Activated CD8-positive, alpha-beta memory T cell treated with anti-CD3 and anti-CD28 coated beads, Interleukin-2, amount 10 ng/mL, durations not matched to agents 7 days and 5 days (primary cell): ENCODE measurements at regions not wholly inside any gene's neighbourhood (a gene's known extent, or its start where the extent isn't known, plus 50 kb on each side); places are given as distances from the start of the nearest gene placed in this dataset.

ENCODE experiments used
- ATAC-seq: fragments of 150-1000 bp; cut with Tn5 transposase; one replicate; pipeline ENCODE4 v1.10.0; 2021; ENCODE audit warnings: moderate library complexity
- CTCF ChIA-PET: fragments of 350-600 bp; sonication (Branson Sonifier 250); formaldehyde crosslinking; loops from one replicate; lab custom pipeline; 2021; ENCODE audit warnings: antibody characterized with exemption; lab: Charles Lee
- DNase-seq: peaks from one replicate; pipeline ENCODE4 v3.0.0-alpha.2; 2020
- H3K27ac Mint-ChIP-seq: one replicate; pipeline ENCODE4 v1.8.0; 2021; ENCODE audit warnings: mild to moderate bottlenecking, mixed read lengths
- H3K27me3 Mint-ChIP-seq: one replicate; pipeline ENCODE4 v1.8.0; 2021; ENCODE audit warnings: mixed read lengths
- H3K36me3 Mint-ChIP-seq: one replicate; pipeline ENCODE4 v1.8.0; 2021; ENCODE audit warnings: mild to moderate bottlenecking, mixed read lengths
- H3K4me1 Mint-ChIP-seq: one replicate; pipeline ENCODE4 v1.8.0; 2021; ENCODE audit warnings: mixed read lengths
- H3K4me3 Mint-ChIP-seq: one replicate; pipeline ENCODE4 v1.8.0; 2021; ENCODE audit warnings: mild to moderate bottlenecking, moderate library complexity, mixed read lengths
- H3K9me3 Mint-ChIP-seq: one replicate; pipeline ENCODE4 v1.8.0; 2022; ENCODE audit warnings: low read depth, mixed read lengths

GRCh38 chr4:153065276-153065675 is 129.2 kb downstream of the FHDC1 start:
- no peaks in the 10 kb centered on the region for H3K36me3 Mint-ChIP-seq
- peaks cover 9% of the 10 kb centered on the region for H3K27me3 Mint-ChIP-seq
- no peak for ATAC-seq
- no peaks in the 10 kb centered on the region for H3K9me3 Mint-ChIP-seq
- no peaks in the 10 kb centered on the region for H3K4me1 Mint-ChIP-seq
- no peak overlapping the region for H3K4me3 Mint-ChIP-seq
- H3K27ac Mint-ChIP-seq = no peak overlapping the region
- CTCF ChIA-PET = no interaction called here
- no peak for DNase-seq

- H3K9me3 Mint-ChIP-seq = no peaks in the 10 kb centered on the region
- H3K4me3 Mint-ChIP-seq = no peak overlapping the region
- CTCF ChIA-PET = no interaction called here
- no peaks in the 10 kb centered on the region for H3K36me3 Mint-ChIP-seq
- no peak for ATAC-seq
- no peak overlapping the region for H3K27ac Mint-ChIP-seq
- peaks cover 5% of the 10 kb centered on the region for H3K27me3 Mint-ChIP-seq
- H3K4me1 Mint-ChIP-seq = no peaks in the 10 kb centered on the region
- no peak for DNase-seq
Observed at GRCh38 chr4:153067376-153067775, 131.3 kb downstream of the FHDC1 start.

GRCh38 chr4:153068751-153069150 is 132.6 kb downstream of the FHDC1 start:
- ATAC-seq = no peak
- H3K27ac Mint-ChIP-seq = no peak overlapping the region
- no peaks in the 10 kb centered on the region for H3K9me3 Mint-ChIP-seq
- DNase-seq = no peak
- H3K27me3 Mint-ChIP-seq = peaks cover 5% of the 10 kb centered on the region
- H3K4me3 Mint-ChIP-seq = no peak overlapping the region
- CTCF ChIA-PET = no interaction called here
- no peaks in the 10 kb centered on the region for H3K36me3 Mint-ChIP-seq
- H3K4me1 Mint-ChIP-seq = no peaks in the 10 kb centered on the region

GRCh38 chr4:153071958-153072598 is 132.2 kb upstream of the TRIM2 start:
- CTCF ChIA-PET = no interaction called here
- Mint-ChIP-seq H3K4me1 (no peaks in the 10 kb centered on the region), H3K36me3 (no peaks in the 10 kb centered on the region), H3K27ac (no peak overlapping the region), H3K9me3 (no peaks in the 10 kb centered on the region), H3K27me3 (peaks cover 23% of the 10 kb centered on the region), H3K4me3 (no peak overlapping the region)
- DNase-seq (no peak), ATAC-seq (no peak)

DNA sequence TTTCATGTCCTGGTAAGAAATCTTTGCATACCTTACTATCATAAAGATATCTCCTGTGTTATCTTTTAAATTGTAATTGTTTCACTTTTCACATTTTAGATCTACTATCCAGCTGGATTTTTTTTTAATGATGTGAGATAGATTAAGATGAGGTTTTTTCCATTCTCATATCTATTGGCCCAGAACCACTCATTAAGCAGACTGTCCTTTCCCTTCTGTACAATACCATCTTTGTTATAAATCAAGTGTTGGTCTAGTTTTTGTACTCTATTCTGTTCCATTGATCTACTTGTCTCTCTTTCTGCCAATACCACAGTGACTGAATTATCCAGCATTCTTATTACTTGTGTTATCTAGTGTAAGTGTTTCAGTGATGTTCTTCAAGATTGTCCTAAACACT is 131.6 kb upstream of the TRIM2 start:
- Mint-ChIP-seq H3K4me1 (no peaks in the 10 kb centered on the region), H3K9me3 (no peaks in the 10 kb centered on the region), H3K4me3 (no peak overlapping the region), H3K27ac (no peak overlapping the region), H3K36me3 (no peaks in the 10 kb centered on the region), H3K27me3 (peaks cover 24% of the 10 kb centered on the region)
- CTCF ChIA-PET = interaction anchor here (0.6 kb wide), 1 partner anchor 11 kb away, joined by 3 read pairs; no protein-coding TSS in a partner anchor
- DNase-seq (no peak), ATAC-seq (no peak)

- no peaks in the 10 kb centered on the region for H3K36me3 Mint-ChIP-seq
- H3K27ac Mint-ChIP-seq = no peak overlapping the region
- DNase-seq = no peak
- CTCF ChIA-PET = interaction anchor here (1.1 to 2.0 kb wide), 2 partner anchors 9 to 11 kb away, joined by 4 to 7 read pairs; no protein-coding TSS in a partner anchor
- H3K9me3 Mint-ChIP-seq = no peaks in the 10 kb centered on the region
- no peak for ATAC-seq
- H3K4me1 Mint-ChIP-seq = no peaks in the 10 kb centered on the region
- H3K4me3 Mint-ChIP-seq = no peak overlapping the region
- H3K27me3 Mint-ChIP-seq = peaks cover 38% of the 10 kb centered on the region
Observed at GRCh38 chr4:153074486-153074885, 129.8 kb upstream of the TRIM2 start.

- H3K9me3 Mint-ChIP-seq = no peaks in the 10 kb centered on the region
- H3K4me1 Mint-ChIP-seq = no peaks in the 10 kb centered on the region
- CTCF ChIA-PET = interaction anchor here (2.0 kb wide), 1 partner anchor 10 kb away, joined by 7 read pairs; no protein-coding TSS in a partner anchor
- H3K36me3 Mint-ChIP-seq = no peaks in the 10 kb centered on the region
- no peak overlapping the region for H3K4me3 Mint-ChIP-seq
- H3K27me3 Mint-ChIP-seq = peaks cover 43% of the 10 kb centered on the region
- ATAC-seq (no peak), DNase-seq (no peak)
- H3K27ac Mint-ChIP-seq = no peak overlapping the region
Observed at GRCh38 chr4:153074936-153075630, 129.2 kb upstream of the TRIM2 start.

DNA sequence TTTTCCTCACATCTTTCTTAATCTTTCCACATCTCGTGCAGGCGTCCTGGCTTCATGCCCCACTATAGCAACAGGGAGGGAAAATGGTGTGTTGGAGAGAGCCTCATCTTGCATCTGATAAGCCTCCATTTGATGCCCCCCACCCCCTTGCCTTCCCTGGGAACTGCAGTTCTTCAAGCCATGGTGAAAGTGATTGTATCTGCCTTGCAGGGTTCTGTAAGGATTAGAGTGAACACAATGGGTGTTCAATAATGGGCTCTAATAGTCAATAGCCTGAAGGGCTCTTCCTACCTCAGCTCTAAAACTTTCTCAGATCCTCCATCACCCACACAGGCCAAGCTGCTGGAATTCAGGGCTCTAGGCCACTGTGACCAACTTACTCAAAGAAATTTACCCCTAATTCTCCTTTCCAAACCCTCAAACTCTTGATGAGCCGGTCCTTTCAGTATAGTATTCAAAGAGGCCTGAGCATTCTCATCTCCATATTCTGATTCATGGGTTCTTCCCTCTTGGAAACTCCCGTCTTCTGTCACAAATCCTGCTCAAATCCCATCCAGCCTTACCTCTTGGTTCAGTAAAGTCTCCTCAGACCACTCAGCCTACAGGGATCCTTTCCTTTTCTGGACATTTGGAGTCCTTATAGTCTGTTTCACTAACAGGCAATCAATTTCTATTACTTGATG is 128.3 kb upstream of the TRIM2 start:
- Mint-ChIP-seq H3K36me3 (no peaks in the 10 kb centered on the region), H3K4me3 (no peak overlapping the region), H3K4me1 (no peaks in the 10 kb centered on the region), H3K27me3 (peaks cover 46% of the 10 kb centered on the region), H3K27ac (no peak overlapping the region), H3K9me3 (no peaks in the 10 kb centered on the region)
- ATAC-seq (no peak), DNase-seq (no peak)
- CTCF ChIA-PET = interaction anchor here (2.0 kb wide), 1 partner anchor 9 kb away, joined by 7 read pairs; no protein-coding TSS in a partner anchor

DNA sequence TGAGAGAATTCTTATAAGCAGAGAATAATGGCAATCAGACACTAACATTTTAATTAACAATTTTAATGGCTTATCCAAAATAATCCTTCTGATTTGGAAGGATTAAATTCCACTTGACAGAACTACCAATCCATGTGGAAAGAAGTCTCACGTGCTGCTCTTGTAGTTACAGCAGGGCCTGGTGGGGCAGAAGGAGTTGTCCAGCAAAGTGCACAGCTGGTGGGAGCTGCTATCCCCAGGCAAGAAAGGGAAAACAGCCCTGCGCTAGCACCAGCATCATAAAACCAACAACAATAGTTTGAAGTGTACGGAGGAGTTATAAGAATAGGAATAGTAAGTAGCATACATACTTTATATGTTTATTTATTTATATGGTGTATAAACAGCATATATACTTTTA is 127.4 kb upstream of the TRIM2 start:
- no peak for DNase-seq
- H3K4me3 Mint-ChIP-seq = no peak overlapping the region
- ATAC-seq = no peak
- CTCF ChIA-PET = no interaction called here
- no peaks in the 10 kb centered on the region for H3K9me3 Mint-ChIP-seq
- H3K36me3 Mint-ChIP-seq = no peaks in the 10 kb centered on the region
- no peak overlapping the region for H3K27ac Mint-ChIP-seq
- no peaks in the 10 kb centered on the region for H3K4me1 Mint-ChIP-seq
- H3K27me3 Mint-ChIP-seq = peaks cover 43% of the 10 kb centered on the region

DNA sequence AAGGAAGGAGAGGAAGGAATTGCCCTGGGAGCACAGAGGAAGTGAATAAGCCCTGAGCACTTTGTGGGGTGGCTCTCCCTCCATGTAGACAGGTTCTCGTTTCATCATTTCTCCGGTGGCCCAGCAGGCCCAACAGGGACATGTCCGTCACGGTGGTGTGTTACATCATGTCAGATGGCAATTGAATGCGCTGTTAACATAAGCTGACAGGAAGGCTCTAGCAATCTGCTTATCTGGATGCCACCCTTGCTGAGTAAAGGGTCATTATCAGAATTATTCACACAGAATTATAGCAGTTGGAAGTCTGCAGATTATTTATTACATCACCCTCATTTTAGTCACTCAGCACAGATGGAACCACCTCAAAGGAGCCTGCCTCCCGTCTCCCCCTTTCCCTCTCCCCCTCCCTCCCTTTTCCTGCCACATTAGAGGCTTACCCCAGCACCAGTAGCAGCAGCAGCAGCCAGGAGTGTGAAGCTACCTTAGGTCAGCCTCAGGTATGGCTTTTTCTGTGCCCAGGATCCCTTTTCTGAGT is 124.3 kb upstream of the TRIM2 start:
- H3K9me3 Mint-ChIP-seq = no peaks in the 10 kb centered on the region
- peaks cover 52% of the 10 kb centered on the region for H3K27me3 Mint-ChIP-seq
- CTCF ChIA-PET = interaction anchor here (0.8 to 7.5 kb wide), 2 partner anchors 20 to 46 kb away, joined by 3 to 202 read pairs; no protein-coding TSS in a partner anchor
- peaks cover 13% of the 10 kb centered on the region for H3K4me1 Mint-ChIP-seq
- DNase-seq = no peak
- no peaks in the 10 kb centered on the region for H3K36me3 Mint-ChIP-seq
- H3K4me3 Mint-ChIP-seq = no peak overlapping the region
- no peak for ATAC-seq
- no peak overlapping the region for H3K27ac Mint-ChIP-seq

GRCh38 chr4:153081006-153081580 is 123.2 kb upstream of the TRIM2 start:
- H3K4me1 Mint-ChIP-seq = peaks cover 20% of the 10 kb centered on the region
- DNase-seq = no peak
- H3K9me3 Mint-ChIP-seq = no peaks in the 10 kb centered on the region
- H3K36me3 Mint-ChIP-seq = no peaks in the 10 kb centered on the region
- H3K4me3 Mint-ChIP-seq = no peak overlapping the region
- H3K27me3 Mint-ChIP-seq = peaks cover 58% of the 10 kb centered on the region
- H3K27ac Mint-ChIP-seq = no peak overlapping the region
- CTCF ChIA-PET = interaction anchor here (1.0 to 7.5 kb wide), 4 partner anchors 45 to 238 kb away, joined by 3 to 202 read pairs (median 29); no protein-coding TSS in a partner anchor
- ATAC-seq = no peak

DNA sequence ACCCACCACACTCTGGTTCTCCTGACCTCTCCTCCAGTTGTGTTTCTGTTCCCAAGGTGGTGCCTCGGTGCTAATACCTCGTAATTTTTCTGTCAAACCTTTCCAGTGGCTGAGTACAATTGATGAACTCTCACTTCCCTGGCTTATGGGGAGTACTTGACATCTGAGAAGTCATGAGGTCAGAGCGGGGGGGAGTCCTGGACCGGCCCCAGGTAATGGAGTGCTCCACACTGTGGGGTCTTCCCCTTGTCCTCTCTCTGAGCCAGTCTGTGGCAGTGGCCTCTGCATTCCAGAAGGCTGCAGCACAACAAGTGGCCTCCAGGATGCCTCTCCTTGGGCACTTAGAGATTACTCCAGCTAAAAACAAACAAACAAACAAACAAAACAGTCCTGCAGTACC is 122.5 kb upstream of the TRIM2 start:
- H3K27ac Mint-ChIP-seq = no peak overlapping the region

More for the DNA sequence above, 122.5 kb upstream of the TRIM2 start:
- Mint-ChIP-seq H3K9me3 (no peaks in the 10 kb centered on the region), H3K4me1 (peaks cover 20% of the 10 kb centered on the region), H3K36me3 (no peaks in the 10 kb centered on the region), H3K27me3 (peaks cover 57% of the 10 kb centered on the region), H3K4me3 (no peak overlapping the region)
- ATAC-seq (no peak), DNase-seq (no peak)
- CTCF ChIA-PET = interaction anchor here (1.2 to 7.5 kb wide), 5 partner anchors 45 to 562 kb away, joined by 3 to 202 read pairs (median 5); no protein-coding TSS in a partner anchor
